ENCODE measurements at regions not wholly inside any gene's neighbourhood (a gene's known extent, or its start where the extent isn't known, plus 50 kb on each side); places are given as distances from the start of the nearest gene placed in this dataset.

DNA sequence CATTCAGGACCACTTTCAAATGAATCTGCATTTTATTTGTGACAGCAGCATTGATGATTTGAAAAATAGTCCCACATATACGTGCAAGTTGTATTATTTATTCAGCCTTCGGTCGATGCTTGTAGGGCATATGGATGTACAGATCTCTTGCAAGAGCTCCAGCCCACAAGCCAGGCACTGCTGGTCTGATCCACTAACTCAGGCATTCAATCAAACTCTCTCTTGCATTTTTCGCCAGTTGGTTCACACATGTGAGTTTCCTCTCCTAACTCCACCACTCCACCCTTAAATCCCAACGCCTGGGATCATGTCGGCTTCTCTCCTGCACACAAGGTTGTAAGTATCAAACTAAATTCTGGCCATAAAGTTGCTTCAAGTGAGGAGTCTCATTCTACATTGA, 318.7 kb downstream of the CYP26B1 start:
- no peaks in the 10 kb centered on the region for H3K36me3 Mint-ChIP-seq (ENCODE audit: low read depth)
- DNase-seq: no peak
- H3K4me1 Mint-ChIP-seq (ENCODE audit: low read depth): no peaks in the 10 kb centered on the region
- no peak overlapping the region for H3K27ac Mint-ChIP-seq
- no peak overlapping the region for H3K4me3 Mint-ChIP-seq
- peaks cover 2% of the 10 kb centered on the region for H3K9me3 Mint-ChIP-seq
- H3K27me3 Mint-ChIP-seq: peaks cover 15% of the 10 kb centered on the region

DNA sequence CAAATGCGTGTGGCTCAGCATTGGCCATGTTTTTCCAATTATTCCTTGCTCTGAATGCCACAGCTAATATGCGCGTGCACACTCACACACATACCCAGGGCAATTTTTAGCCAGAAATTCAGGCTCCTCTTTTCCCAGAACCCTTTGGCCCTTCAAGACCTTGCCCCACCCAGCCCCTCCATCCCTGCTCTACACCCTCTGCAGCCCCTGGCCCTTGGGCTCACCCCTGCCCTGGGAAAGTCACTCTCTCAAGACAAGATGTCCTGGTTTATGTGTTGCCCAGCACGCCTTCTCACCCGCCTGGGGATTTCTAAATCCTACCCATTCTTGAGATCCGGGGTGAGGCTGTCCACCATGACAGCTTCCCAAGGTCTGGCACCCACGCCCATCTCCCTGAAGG, 319.7 kb downstream of the CYP26B1 start:
- Mint-ChIP-seq H3K27ac (no peak overlapping the region), H3K4me3 (no peak overlapping the region), H3K27me3 (peaks cover 23% of the 10 kb centered on the region), H3K36me3 (ENCODE audit: low read depth) (no peaks in the 10 kb centered on the region), H3K9me3 (peaks cover 2% of the 10 kb centered on the region), H3K4me1 (ENCODE audit: low read depth) (no peaks in the 10 kb centered on the region)
- DNase-seq: no peak

DNA sequence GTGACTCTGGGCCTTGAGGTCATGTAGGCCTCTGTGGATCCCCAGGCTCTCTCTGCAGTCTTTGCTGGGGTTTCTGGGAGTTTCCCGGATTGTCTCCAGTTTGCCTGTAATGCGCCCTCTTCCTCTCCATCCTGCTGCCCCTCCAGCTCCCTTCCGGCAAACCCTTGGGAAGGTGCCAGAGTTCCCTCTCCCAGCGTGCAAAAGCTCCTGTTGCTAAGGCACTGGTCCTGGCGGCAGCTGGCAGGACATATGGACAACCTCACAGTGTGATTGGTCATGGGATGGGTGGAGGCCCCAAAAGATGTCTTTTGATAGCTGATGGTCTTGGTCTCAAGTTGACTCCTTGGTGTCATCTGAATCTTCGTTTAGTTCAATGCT, 320.1 kb downstream of the CYP26B1 start:
- Mint-ChIP-seq H3K36me3 (ENCODE audit: low read depth) (no peaks in the 10 kb centered on the region), H3K9me3 (peaks cover 2% of the 10 kb centered on the region), H3K4me3 (no peak overlapping the region), H3K27me3 (peaks cover 25% of the 10 kb centered on the region), H3K4me1 (ENCODE audit: low read depth) (no peaks in the 10 kb centered on the region), H3K27ac (no peak overlapping the region)
- no peak for DNase-seq

DNA sequence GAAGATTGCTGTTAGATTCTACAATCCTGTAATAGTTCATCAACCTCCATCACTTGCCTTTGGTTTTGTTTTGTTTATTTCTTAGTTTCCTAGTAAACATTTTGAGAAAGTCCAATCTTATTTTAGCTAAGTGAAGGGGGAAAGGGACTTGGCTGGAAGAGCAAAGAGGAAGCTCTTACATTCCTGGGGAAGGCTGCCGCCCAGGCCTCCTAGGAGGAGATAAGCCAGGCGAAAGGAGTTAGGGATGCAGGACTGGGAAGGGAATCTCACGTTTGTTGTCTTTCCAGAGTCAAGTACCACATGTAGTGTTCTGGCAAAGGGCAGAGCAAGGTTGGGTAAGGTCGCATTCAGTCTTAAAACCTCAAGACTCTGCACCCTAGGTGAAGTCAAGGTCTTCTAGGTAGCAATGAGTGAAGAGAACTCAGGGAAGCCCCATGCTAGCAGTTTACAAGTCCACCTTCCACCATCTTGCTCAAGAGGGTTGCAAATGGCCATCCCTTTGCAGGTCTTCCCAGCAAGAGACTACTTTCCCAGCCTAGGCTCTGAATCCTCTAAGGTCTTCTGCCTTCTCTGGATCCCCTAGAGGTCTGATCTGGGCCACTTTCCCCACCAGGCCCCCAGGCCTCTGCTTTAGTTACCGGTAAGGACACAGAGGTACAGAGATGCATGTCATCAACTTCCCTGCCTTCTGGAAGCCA, 320.7 kb downstream of the CYP26B1 start:
- Mint-ChIP-seq H3K4me3 (no peak overlapping the region), H3K27me3 (peaks cover 25% of the 10 kb centered on the region), H3K36me3 (ENCODE audit: low read depth) (no peaks in the 10 kb centered on the region), H3K27ac (no peak overlapping the region), H3K9me3 (peaks cover 2% of the 10 kb centered on the region), H3K4me1 (ENCODE audit: low read depth) (no peaks in the 10 kb centered on the region)
- no peak for DNase-seq

- Mint-ChIP-seq H3K4me3 (no peak overlapping the region), H3K27ac (no peak overlapping the region), H3K4me1 (ENCODE audit: low read depth) (no peaks in the 10 kb centered on the region), H3K27me3 (peaks cover 25% of the 10 kb centered on the region), H3K9me3 (peaks cover 2% of the 10 kb centered on the region), H3K36me3 (ENCODE audit: low read depth) (no peaks in the 10 kb centered on the region)
- DNase-seq: no peak
Measured at GRCh38 chr2:71826299-71826698, 321.4 kb downstream of the CYP26B1 start.

DNA sequence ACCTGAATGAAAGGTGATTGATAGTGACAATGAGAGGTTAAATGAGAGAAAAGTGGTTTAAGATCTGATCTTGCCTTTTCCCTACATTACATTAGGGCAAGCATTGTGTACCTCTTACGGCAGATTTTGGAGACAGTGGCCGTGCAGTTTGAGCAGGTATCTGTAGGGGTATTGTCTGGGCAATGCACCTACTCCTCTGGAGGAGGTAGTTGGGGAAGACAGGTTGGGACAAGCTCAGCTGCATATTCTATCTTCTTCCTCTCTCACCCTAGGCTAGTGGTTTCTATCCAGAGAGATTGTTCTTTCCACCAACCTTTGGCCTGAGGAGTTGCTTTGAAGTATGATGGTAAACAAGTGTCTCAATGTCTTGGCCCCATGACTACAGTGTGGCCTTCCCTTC, 323.2 kb downstream of the CYP26B1 start:
- no peak for DNase-seq
- Mint-ChIP-seq H3K27ac (no peak overlapping the region), H3K4me3 (no peak overlapping the region), H3K27me3 (peaks cover 19% of the 10 kb centered on the region), H3K4me1 (ENCODE audit: low read depth) (no peaks in the 10 kb centered on the region), H3K9me3 (peaks cover 2% of the 10 kb centered on the region), H3K36me3 (ENCODE audit: low read depth) (no peaks in the 10 kb centered on the region)

GRCh38 chr2:71823526-71823925, 324.1 kb downstream of the CYP26B1 start:
- H3K4me3 Mint-ChIP-seq: no peak overlapping the region
- no peaks in the 10 kb centered on the region for H3K36me3 Mint-ChIP-seq (ENCODE audit: low read depth)
- DNase-seq: no peak
- peaks cover 2% of the 10 kb centered on the region for H3K9me3 Mint-ChIP-seq
- no peaks in the 10 kb centered on the region for H3K4me1 Mint-ChIP-seq (ENCODE audit: low read depth)
- peaks cover 19% of the 10 kb centered on the region for H3K27me3 Mint-ChIP-seq
- H3K27ac Mint-ChIP-seq: no peak overlapping the region

- peaks cover 2% of the 10 kb centered on the region for H3K9me3 Mint-ChIP-seq
- H3K4me3 Mint-ChIP-seq: no peak overlapping the region
- DNase-seq: no peak
- H3K36me3 Mint-ChIP-seq (ENCODE audit: low read depth): no peaks in the 10 kb centered on the region
- no peaks in the 10 kb centered on the region for H3K4me1 Mint-ChIP-seq (ENCODE audit: low read depth)
- peaks cover 17% of the 10 kb centered on the region for H3K27me3 Mint-ChIP-seq
- H3K27ac Mint-ChIP-seq: no peak overlapping the region
Measured at GRCh38 chr2:71822463-71822862, 325.2 kb downstream of the CYP26B1 start.

- Mint-ChIP-seq H3K9me3 (peaks cover 2% of the 10 kb centered on the region), H3K27me3 (peaks cover 17% of the 10 kb centered on the region), H3K4me3 (no peak overlapping the region), H3K27ac (no peak overlapping the region), H3K4me1 (ENCODE audit: low read depth) (no peaks in the 10 kb centered on the region), H3K36me3 (ENCODE audit: low read depth) (no peaks in the 10 kb centered on the region)
- DNase-seq: no peak
Measured at GRCh38 chr2:71821856-71822255, 325.8 kb downstream of the CYP26B1 start.

DNA sequence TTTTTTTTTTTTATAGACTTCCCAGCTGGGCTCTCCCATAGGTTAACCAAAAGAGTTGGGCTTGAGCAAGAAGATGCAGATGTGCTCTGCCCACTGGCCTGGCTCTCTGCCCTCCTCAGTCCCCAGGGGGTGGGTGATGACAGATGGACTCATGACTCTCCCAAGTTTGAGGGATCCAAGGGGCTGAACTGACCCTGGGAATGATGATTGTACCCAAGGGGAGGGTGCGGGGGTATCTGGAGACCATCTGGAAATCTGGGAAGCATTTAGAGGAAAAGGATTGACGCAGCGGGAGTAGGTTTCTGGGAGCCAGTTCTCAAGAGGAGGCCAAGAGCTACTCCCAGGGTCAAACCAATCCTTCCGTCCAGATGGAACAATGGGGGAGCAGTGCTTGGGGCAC, 330.8 kb downstream of the CYP26B1 start:
- no peak for DNase-seq
- Mint-ChIP-seq H3K4me3 (no peak overlapping the region), H3K36me3 (ENCODE audit: low read depth) (no peaks in the 10 kb centered on the region), H3K4me1 (ENCODE audit: low read depth) (no peaks in the 10 kb centered on the region), H3K27me3 (no peaks in the 10 kb centered on the region), H3K27ac (no peak overlapping the region), H3K9me3 (no peaks in the 10 kb centered on the region)

DNA sequence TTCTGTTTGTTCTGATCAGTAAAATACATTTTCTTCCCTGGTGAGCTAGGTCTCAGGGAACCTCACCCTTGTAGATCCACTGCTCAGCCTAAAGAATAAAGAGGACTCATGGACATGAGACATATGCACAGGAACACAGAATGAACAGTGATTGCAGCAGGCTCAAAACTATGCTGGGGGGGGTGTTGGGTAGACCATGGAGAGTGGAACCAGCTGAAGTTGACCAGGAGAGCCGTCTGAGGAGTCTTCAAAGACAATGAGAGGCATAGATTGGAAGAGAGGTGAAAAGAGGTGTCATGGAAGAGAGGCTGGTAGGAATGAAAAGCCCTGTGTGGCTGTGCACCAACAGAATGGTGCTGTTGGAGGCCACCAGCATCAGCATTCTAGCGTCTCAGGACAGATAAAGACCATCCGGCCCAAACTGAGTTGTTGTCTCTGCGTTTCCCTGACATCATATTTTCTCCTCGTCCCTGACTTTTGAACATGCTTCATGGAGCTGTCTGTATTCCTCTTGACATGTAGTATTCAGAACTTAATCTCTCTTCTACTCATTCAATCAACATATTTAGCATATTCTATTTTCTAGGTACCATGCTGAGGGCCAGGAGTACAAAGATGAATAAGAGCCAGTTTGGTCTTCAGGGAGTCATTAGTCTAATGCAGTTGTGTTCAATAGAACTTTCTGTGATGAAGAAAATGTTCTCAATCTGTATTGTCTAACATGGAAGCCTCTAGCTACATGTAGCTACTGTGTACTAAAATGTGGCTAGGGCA, 331.8 kb downstream of the CYP26B1 start:
- Mint-ChIP-seq H3K27ac (no peak overlapping the region), H3K36me3 (ENCODE audit: low read depth) (no peaks in the 10 kb centered on the region), H3K27me3 (no peaks in the 10 kb centered on the region), H3K4me1 (ENCODE audit: low read depth) (no peaks in the 10 kb centered on the region), H3K9me3 (no peaks in the 10 kb centered on the region), H3K4me3 (no peak overlapping the region)
- DNase-seq: no peak

GRCh38 chr2:71814885-71815284, 332.8 kb downstream of the CYP26B1 start:
- Mint-ChIP-seq H3K4me1 (ENCODE audit: low read depth) (no peaks in the 10 kb centered on the region), H3K27ac (no peak overlapping the region), H3K36me3 (ENCODE audit: low read depth) (no peaks in the 10 kb centered on the region), H3K4me3 (no peak overlapping the region), H3K27me3 (no peaks in the 10 kb centered on the region), H3K9me3 (no peaks in the 10 kb centered on the region)
- no peak for DNase-seq

GRCh38 chr2:71813807-71814470, 333.7 kb downstream of the CYP26B1 start:
- no peaks in the 10 kb centered on the region for H3K36me3 Mint-ChIP-seq (ENCODE audit: low read depth)
- H3K27me3 Mint-ChIP-seq: no peaks in the 10 kb centered on the region
- no peaks in the 10 kb centered on the region for H3K4me1 Mint-ChIP-seq (ENCODE audit: low read depth)
- no peaks in the 10 kb centered on the region for H3K9me3 Mint-ChIP-seq
- DNase-seq: no peak
- no peak overlapping the region for H3K4me3 Mint-ChIP-seq
- no peak overlapping the region for H3K27ac Mint-ChIP-seq

GRCh38 chr2:71813315-71813714, 334.3 kb downstream of the CYP26B1 start:
- DNase-seq: no peak
- Mint-ChIP-seq H3K27ac (no peak overlapping the region), H3K27me3 (no peaks in the 10 kb centered on the region)

DNA sequence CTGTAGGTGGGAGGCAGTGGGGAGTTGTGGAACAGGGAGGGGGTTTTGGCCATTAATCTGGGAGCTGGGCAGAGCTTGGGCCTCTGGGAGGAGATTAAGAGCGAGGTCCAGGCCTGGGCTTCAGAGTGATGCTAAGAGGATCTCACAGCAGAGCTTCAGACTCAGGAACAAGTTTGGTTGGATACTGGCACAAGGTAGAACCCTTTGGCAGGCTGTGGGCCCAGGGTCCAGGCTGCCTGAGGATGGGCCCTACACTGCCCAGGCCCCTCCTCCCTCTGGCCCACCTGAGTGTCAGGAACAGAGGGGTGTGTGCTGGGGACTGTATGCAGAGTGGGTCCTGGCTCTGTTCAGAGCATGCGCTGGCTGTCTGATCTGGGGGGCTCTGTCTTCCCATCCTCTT, 334.9 kb downstream of the CYP26B1 start:
- H3K9me3 Mint-ChIP-seq: no peaks in the 10 kb centered on the region
- H3K36me3 Mint-ChIP-seq (ENCODE audit: low read depth): no peaks in the 10 kb centered on the region
- no peak for DNase-seq
- no peaks in the 10 kb centered on the region for H3K27me3 Mint-ChIP-seq
- H3K4me1 Mint-ChIP-seq (ENCODE audit: low read depth): no peaks in the 10 kb centered on the region
- no peak overlapping the region for H3K4me3 Mint-ChIP-seq
- H3K27ac Mint-ChIP-seq: no peak overlapping the region

More at GRCh38 chr2:71813315-71813714, 334.3 kb downstream of the CYP26B1 start:
- H3K4me3 Mint-ChIP-seq: no peak overlapping the region
- H3K36me3 Mint-ChIP-seq (ENCODE audit: low read depth): no peaks in the 10 kb centered on the region
- no peaks in the 10 kb centered on the region for H3K4me1 Mint-ChIP-seq (ENCODE audit: low read depth)
- no peaks in the 10 kb centered on the region for H3K9me3 Mint-ChIP-seq
